HG03095 (cell line): ENCODE measurements at regions not wholly inside any gene's neighbourhood (a gene's known extent, or its start where the extent isn't known, plus 50 kb on each side); places are given as distances from the start of the nearest gene placed in this dataset.

Experiments used
- ATAC-seq: cut with Tn5 transposase; IDR thresholded peaks from one replicate; pipeline ENCODE4 v1.9.1; 2021; ENCODE audit warnings: moderate library complexity; ENCODE audit not compliant: unreplicated experiment

DNA sequence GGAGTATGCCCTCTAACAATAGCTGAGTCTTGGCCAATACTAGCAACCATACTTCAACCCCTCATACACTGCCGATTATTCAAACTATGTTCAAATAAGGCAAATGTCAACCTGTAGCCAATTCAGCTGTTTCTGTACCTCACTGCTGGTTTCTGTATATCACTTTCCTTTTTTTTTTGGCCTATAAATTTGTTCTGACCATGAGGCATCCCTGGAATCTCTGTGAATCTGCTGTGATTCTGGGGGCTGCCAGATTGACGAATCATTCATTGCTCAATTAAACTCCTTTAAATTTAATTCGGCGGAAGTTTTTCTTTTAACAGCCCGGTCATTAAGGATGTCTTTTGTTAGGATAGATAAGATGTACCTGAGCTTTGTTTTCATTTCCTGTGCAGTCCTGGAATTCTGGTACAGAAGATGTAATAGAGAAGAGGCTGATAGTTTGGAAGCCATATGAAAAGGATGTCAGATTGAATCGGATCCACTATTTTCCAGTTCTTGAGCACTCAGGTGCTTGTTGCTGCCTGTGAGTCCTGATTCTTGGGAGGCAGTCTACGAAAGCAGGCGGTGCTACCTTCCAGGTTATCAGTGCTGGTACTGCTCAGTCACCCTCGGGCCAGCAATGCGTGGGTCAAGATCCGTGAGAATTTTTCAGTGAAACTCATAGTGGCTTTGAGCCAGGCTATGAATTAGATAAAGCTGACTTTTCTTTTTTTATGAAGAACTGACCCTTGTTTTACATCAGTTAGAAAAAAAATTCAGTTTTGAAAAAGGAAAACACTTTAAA lies 106.2 kb upstream of the TUT7 start:
- no peak for ATAC-seq

GRCh38 chr9:86459599-86460155 lies 105.5 kb upstream of the TUT7 start:
- no peak for ATAC-seq

GRCh38 chr9:86459191-86459590 lies 105.0 kb upstream of the TUT7 start:
- no peak for ATAC-seq

GRCh38 chr9:86458191-86458855 lies 104.1 kb upstream of the TUT7 start:
- no peak for ATAC-seq

DNA sequence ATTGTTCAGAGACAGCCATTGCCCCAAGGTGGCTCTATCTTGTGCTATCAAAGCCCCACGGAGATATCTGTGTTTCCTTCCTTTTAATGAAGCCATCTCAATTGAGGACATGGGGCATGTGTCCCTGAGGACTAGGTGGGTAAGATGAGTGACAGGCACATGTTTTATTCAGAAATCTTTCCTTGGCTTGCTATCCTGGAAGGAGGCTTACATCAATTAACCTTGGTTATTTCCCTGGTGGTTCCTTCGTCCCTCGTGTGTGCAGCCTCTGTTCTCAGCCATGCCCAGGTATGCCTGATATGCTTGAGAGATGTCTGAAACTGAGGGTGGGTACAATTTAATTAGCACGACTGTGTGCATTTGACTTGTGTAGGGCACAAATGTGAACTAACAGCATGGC lies 102.2 kb upstream of the TUT7 start:
- no peak for ATAC-seq

GRCh38 chr9:86454701-86455615 lies 100.7 kb upstream of the TUT7 start:
- ATAC-seq, result no peak

GRCh38 chr9:86452201-86452828 lies 98.1 kb upstream of the TUT7 start:
- ATAC-seq, result no peak

GRCh38 chr9:86449246-86449645 lies 95.0 kb upstream of the TUT7 start:
- ATAC-seq, result no peak

GRCh38 chr9:86445671-86446070 lies 91.5 kb upstream of the TUT7 start:
- ATAC-seq, result no peak

- no peak for ATAC-seq
Observed at GRCh38 chr9:86443992-86444391, 89.8 kb upstream of the TUT7 start.

DNA sequence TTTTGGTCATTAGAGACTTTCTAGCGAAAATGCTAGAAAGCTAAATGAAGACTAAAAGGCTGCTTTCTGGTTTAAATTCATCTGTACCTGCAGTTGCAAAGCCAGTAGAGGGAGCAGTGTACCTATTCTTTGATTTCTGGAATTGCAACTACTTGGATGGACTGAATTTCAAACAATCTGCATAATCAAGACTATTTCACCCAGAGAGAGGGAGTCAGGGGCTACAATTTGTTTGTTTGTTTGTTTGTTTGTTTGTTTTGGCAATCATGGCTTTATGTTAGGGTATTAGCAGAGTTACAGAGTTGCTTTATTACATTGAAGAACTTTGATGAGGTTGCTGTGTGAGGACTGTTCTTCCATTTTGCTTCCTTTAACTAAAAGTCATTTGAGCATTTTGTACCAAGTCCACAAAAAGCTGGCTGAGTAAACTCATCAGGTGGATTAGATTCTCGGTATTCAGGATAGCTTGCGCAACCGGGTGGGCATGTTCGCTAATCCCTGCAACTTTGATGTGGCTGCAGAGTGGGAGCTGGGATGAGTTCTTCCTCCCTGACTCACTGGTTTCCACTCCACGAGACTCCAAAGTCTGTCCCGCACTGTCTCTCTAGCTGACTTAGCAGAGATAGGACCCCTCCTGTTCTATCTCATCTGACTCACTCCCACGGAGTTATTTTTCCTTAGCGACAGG lies 80.0 kb upstream of the TUT7 start:
- ATAC-seq, result no peak

DNA sequence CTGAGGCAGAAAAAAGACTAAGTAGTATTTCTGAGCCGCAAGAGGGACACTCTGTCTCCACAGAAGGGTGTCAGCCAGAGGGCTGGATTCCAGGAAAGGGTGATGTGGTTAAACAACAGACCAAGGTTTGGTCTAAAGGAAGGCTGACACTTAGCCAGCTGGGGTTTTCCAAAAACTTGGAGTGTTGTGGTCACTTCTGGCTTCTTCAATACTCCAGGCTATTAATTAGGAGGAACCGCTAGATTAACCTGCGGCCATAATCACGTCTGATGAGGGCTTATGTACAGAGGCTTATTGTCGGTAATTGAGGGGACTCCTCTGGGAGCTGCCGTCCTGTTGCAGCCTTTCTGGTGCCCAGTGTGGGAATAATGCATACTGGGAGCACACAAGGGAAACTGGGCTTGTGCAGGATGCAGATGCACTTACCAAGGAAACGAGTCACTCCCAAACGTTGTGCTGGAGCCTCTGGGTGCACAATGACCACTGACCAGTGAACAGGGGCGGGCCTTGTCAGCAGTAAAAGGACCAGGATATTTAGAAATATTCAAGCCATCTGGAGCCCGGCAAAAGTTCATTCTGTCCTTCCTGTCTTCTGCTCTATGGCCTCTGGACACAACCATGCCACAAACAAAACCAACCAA lies 70.2 kb upstream of the TUT7 start:
- no peak for ATAC-seq

DNA sequence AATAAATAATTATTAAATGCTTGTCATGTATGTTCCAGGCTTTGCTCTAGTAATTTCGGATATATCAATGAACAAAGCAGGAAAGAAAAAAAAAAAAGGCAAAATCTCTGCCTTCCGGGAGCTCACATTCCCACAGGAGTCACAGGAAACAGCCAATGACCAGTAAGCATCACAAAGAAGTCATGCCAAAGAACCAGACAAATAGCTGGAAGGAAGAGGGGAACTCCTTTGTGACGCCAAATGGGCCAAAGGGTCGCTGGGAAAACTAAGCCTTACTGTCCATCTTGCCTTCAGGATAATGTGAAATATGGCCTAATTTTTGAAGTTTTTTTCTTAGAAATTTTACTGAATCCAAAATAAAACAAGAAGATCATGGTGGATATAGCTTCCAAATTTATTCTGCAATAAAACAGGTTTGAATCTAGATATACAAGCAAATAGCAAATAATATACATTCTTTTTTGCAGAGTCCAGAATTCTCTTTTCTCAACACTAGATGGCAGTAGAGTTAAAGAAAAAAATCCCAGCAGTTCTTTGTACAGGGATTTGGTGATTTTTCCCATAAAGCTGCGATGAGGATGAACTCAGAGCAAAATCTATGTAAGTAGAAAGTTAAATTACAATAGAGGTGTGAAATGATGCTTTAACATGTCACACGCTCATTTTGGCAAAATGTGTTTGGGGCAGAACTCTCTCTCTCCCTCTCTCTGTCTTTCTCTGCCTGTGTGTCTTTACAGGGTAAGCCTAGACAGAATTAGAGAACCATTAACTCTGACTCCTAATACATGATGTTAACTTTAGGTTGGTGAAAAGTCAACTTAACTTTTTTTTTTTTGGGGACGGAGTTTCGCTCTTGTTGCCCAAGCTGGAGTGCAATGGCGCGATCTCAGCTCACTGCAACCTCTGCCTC lies 60.0 kb upstream of the TUT7 start:
- no peak for ATAC-seq

- ATAC-seq, result no peak
Observed at GRCh38 chr9:86410281-86410680, 56.1 kb upstream of the TUT7 start.

DNA sequence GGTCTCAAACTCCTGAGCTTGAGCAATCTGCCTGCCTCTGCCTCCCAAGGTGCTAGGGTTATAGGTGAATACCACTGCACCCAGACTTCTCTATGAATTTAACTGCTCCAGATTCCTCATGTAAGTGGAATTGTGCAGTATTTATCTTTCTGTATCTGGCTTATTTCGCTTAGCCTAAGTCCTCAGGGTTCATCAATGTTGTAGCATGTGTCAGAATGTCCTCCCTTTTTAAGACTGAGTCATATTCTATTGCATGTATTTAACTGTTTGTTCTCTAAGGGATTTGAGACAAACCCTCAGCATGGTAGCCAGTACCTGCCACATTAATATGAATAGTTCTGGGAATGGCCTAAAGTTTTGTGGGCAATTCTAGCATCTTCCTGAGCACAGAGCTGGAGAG lies 53.9 kb upstream of the TUT7 start:
- no peak for ATAC-seq

GRCh38 chr9:86407022-86407421 lies 52.8 kb upstream of the TUT7 start:
- ATAC-seq, result no peak

DNA sequence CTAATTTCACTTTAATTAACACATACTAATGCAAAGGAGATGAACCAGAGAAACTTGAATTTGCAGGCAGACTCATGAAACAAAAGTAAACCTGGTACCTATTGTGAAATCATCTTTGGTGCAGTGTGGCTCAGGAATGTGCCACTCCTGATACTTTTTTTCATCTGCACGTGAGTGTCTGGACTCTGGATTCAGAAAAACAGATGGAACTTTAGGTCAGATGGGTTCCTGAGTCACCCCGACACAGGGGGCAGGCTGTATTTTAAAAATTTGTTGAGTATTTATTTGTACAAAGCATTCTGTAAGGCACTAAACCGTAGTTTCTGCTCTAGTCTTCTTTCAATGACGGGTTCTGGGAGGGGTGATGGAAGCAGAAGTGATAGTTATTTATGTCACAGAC lies 52.2 kb upstream of the TUT7 start:
- no peak for ATAC-seq

DNA sequence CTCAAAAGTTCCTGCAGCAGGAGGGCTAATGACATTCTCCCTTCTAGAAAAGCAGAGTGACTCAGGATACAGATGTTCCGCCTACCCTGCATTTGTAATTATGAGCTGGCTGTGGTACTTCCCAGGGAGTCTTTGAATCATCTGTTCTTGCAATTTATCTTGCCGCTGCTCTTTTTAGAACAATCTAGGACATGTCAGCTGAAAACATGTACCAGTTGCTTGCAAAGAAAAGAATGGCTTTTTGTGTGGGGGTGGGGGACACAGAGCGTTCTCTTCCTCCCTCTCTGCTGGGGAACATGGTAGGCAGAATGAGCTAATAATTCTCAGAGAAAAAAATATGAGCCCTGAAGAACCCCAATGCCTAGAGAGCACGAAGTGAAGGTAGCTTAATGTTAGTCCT lies 51.7 kb upstream of the TUT7 start:
- ATAC-seq, result no peak

- ATAC-seq, result no peak
Observed at GRCh38 chr9:86405086-86405491, 50.9 kb upstream of the TUT7 start.
